Aorta (tissue), 5 donors: ENCODE measurements at regions not wholly inside any gene's neighbourhood (a gene's known extent, or its start where the extent isn't known, plus 50 kb on each side); places are given as distances from the start of the nearest gene placed in this dataset.
"Not testable (repeated sequence)": the region's sequence is repeated elsewhere in the genome, so short reads cannot be mapped to it uniquely, and the experiment has no call there.

ENCODE experiments used
- ATAC-seq: fragments of 200-7000 bp; cut with Tn5 transposase; one replicate; pipeline ENCODE4 v1.9.1; 2022; ENCODE audit warnings: moderate library complexity; ENCODE audit not compliant: low FRiP score
- DNase-seq, 2 donors: peaks; one replicate each; pipeline ENCODE4 v3.0.0-alpha.2; 2020
- H3K27ac ChIP-seq, 2 donors: one replicate each; pipeline ENCODE4 v1.5.1; 2013; ENCODE audit warnings: low read length in 2 of 2, mild to moderate bottlenecking in 2 of 2, moderate library complexity in 2 of 2, control low read depth in 1 of 2, inconsistent platforms in 1 of 2, low read depth in 1 of 2
- H3K27me3 ChIP-seq, 2 donors: one replicate each; pipeline ENCODE4 v1.6.1; 2013; ENCODE audit warnings: control low read depth in 1 of 2, low read length in 1 of 2, mild to moderate bottlenecking in 1 of 2, moderate library complexity in 1 of 2; ENCODE audit not compliant: insufficient read depth in 2 of 2, control insufficient read depth in 1 of 2
- H3K36me3 ChIP-seq, 2 donors: one replicate each; pipeline ENCODE4 v1.6.1; 2013; ENCODE audit warnings: control low read depth in 1 of 2, low read length in 1 of 2, mild to moderate bottlenecking in 1 of 2; ENCODE audit not compliant: insufficient read depth in 2 of 2, control insufficient read depth in 1 of 2
- H3K4me1 ChIP-seq, 2 donors: one replicate each; pipeline ENCODE4 v1.6.1; 2013; ENCODE audit warnings: low read length in 2 of 2, control low read depth in 1 of 2, mild to moderate bottlenecking in 1 of 2, moderate library complexity in 1 of 2; ENCODE audit not compliant: insufficient read depth in 2 of 2, control insufficient read depth in 1 of 2
- H3K4me3 ChIP-seq, 2 donors: one replicate each; pipeline ENCODE4 v1.5.1; 2013; ENCODE audit warnings: low read length in 2 of 2, control low read depth in 1 of 2, mild to moderate bottlenecking in 1 of 2
- H3K9me3 ChIP-seq: one replicate; pipeline ENCODE4 v1.6.1; 2013; ENCODE audit warnings: mild to moderate bottlenecking, low read length; ENCODE audit not compliant: control insufficient read depth
- WGBS, 2 donors: extraction: QIAGEN DNeasy Blood & Tissue Kit; methylation state at CpG; one replicate each; pipeline ENCODE4 v1.1.7; 2013; 5-methylcytosine and 5-hydroxymethylcytosine counted together
- intact Hi-C, 2 donors: fragments of 100-400 bp; cut with DNase I; formaldehyde crosslinking; loops; one replicate each; pipeline versions ENCODE4 v1.14.2 to v1.15.0; 2022
- donor health status: healthy with polysubstance abuse.
- donor health status: Bipolar disorder and iron deficiency.
- donor health status: DM: no; HTN: no; CAD: no.
- donor health status: DM: no; HTN: no; CAD: no.
- donor health status: DM: yes; HTN: yes; CAD: no.

GRCh38 chr5:13578311-13579039 lies 366.0 kb downstream of the DNAH5 start:
- intact Hi-C loops, H3K9me3 ChIP-seq, H3K27ac ChIP-seq, H3K27me3 ChIP-seq, H3K36me3 ChIP-seq, DNase-seq, ATAC-seq, H3K4me1 ChIP-seq, H3K4me3 ChIP-seq: not testable (repeated sequence)
- WGBS, 2 donors, result 72 to 77% methylated on average over 46 to 48 of the region's 48 CpGs

- intact Hi-C loops, result no loop called here
- 3 to 12% methylated on average over 2 of the region's 2 CpGs for WGBS, 2 donors
- no peaks in the 10 kb centered on the region for H3K27me3 ChIP-seq
- no peak for ATAC-seq
- DNase-seq, result no peak
- no peaks in the 10 kb centered on the region for H3K36me3 ChIP-seq
- no peaks in the 10 kb centered on the region for H3K4me1 ChIP-seq
- peaks cover 2% of the 10 kb centered on the region for H3K9me3 ChIP-seq
- no peak overlapping the region for H3K4me3 ChIP-seq
- no peak overlapping the region for H3K27ac ChIP-seq
Observed at GRCh38 chr5:13574574-13574973, 369.9 kb downstream of the DNAH5 start.

DNA sequence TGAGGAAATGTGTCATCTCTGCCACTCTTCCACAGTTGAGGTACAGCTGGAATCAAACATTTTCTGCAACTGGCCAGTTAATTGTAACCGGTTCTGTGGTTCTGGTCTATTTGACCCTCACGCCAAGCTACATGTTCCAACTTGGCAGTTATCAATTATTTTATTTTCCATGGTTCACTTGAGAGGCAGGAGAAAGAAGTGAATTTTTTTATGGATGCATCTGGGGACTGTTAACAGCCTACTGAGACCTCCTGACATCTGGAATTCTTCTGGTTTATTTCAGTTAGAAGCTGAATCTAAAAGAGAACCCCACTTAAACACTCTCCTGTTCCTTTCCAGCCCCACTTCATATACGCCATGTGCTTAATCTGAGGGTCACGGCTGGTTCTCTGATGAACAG lies 372.3 kb downstream of the DNAH5 start:
- Histone ChIP-seq H3K4me1 (no peaks in the 10 kb centered on the region), H3K36me3 (no peaks in the 10 kb centered on the region), H3K9me3 (peaks cover 2% of the 10 kb centered on the region), H3K27me3 (no peaks in the 10 kb centered on the region), H3K27ac (no peak overlapping the region), H3K4me3 (no peak overlapping the region)
- ATAC-seq (no peak), DNase-seq (no peak)
- intact Hi-C loops, result no loop called here
- 41 to 47% methylated on average over 4 of the region's 4 CpGs for WGBS, 2 donors

GRCh38 chr5:13569090-13569715 lies 375.3 kb downstream of the DNAH5 start:
- WGBS, 2 donors, result 83% methylated on average over 3 of the region's 3 CpGs
- intact Hi-C loops, result no loop called here
- H3K36me3 ChIP-seq, result no peaks in the 10 kb centered on the region
- H3K9me3 ChIP-seq, result peaks cover 2% of the 10 kb centered on the region
- no peaks in the 10 kb centered on the region for H3K27me3 ChIP-seq
- DNase-seq (no peak), ATAC-seq (no peak)
- no peaks in the 10 kb centered on the region for H3K4me1 ChIP-seq
- no peak overlapping the region for H3K4me3 ChIP-seq
- no peak overlapping the region for H3K27ac ChIP-seq

GRCh38 chr5:13567819-13568218 lies 376.7 kb downstream of the DNAH5 start:
- Histone ChIP-seq H3K27ac (no peak overlapping the region), H3K27me3 (no peaks in the 10 kb centered on the region), H3K4me1 (no peaks in the 10 kb centered on the region), H3K4me3 (no peak overlapping the region), H3K36me3 (no peaks in the 10 kb centered on the region), H3K9me3 (peaks cover 2% of the 10 kb centered on the region)
- intact Hi-C loops, result no loop called here
- DNase-seq (no peak), ATAC-seq (no peak)

DNA sequence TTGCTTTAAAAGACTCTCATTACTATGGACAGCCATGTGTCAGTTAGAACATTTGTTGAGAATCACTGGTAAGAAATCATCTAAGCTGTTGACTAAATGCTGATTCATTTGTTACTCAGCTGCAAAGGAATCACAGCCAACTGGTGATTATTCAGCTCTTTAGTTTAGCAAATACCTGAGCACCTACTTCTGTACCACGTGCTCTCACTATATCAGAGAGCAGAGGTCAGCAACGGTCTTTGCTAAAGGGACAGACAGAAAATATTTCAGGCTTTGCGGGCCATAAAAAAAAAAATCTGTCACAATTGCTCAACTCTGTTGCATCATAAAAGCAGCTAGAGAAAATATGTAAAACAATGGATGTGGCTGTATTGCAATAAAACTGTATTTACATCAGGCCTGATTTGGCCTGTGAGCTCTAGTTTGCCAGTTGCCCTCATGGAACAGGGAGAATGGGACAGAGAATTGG lies 377.6 kb downstream of the DNAH5 start:
- DNase-seq, result no peak

DNA sequence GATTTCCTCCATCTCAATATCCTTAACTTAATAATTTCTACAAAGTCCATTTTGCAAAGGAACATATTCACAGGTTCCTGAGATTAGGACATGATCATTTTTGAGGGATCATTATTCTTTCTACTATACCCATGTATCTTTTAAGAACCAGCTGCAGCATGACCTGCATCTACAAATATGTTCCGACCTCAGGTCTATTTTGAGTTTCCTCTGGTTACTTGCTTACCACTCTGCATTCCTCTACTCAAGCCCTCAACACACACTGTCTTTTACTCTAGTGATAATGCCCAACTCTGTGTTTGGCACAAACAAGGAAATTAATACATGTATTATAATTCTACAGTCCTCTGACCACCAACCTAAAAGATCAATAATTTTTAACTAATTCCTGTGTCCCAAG lies 386.1 kb downstream of the DNAH5 start:
- no peaks in the 10 kb centered on the region for H3K4me1 ChIP-seq
- H3K27ac ChIP-seq, result no peak overlapping the region
- ATAC-seq (no peak), DNase-seq (no peak)
- H3K4me3 ChIP-seq, result no peak overlapping the region
- peaks cover 2% of the 10 kb centered on the region for H3K9me3 ChIP-seq
- no peaks in the 10 kb centered on the region for H3K36me3 ChIP-seq
- intact Hi-C loops, result no loop called here
- WGBS, 2 donors, result 70 to 74% methylated on average over 1 of the region's 1 CpG
- no peaks in the 10 kb centered on the region for H3K27me3 ChIP-seq

More for the DNA sequence above, 377.6 kb downstream of the DNAH5 start:
- intact Hi-C loops, result no loop called here
- no peaks in the 10 kb centered on the region for H3K36me3 ChIP-seq
- H3K4me1 ChIP-seq, result no peaks in the 10 kb centered on the region
- no peak for ATAC-seq
- no peak overlapping the region for H3K4me3 ChIP-seq
- no peak overlapping the region for H3K27ac ChIP-seq
- H3K9me3 ChIP-seq, result peaks cover 2% of the 10 kb centered on the region
- 73 to 76% methylated on average over 3 of the region's 3 CpGs for WGBS, 2 donors
- no peaks in the 10 kb centered on the region for H3K27me3 ChIP-seq

- WGBS, 2 donors, result 8 to 13% methylated on average over 4 of the region's 4 CpGs
- Histone ChIP-seq H3K36me3 (no peaks in the 10 kb centered on the region), H3K4me3 (no peak overlapping the region), H3K9me3 (peaks cover 2% of the 10 kb centered on the region), H3K4me1 (no peaks in the 10 kb centered on the region), H3K27me3 (no peaks in the 10 kb centered on the region), H3K27ac (no peak overlapping the region)
- no peak for ATAC-seq
- intact Hi-C loops, result no loop called here
- no peak for DNase-seq
Observed at GRCh38 chr5:13553896-13554295, 390.6 kb downstream of the DNAH5 start.

DNA sequence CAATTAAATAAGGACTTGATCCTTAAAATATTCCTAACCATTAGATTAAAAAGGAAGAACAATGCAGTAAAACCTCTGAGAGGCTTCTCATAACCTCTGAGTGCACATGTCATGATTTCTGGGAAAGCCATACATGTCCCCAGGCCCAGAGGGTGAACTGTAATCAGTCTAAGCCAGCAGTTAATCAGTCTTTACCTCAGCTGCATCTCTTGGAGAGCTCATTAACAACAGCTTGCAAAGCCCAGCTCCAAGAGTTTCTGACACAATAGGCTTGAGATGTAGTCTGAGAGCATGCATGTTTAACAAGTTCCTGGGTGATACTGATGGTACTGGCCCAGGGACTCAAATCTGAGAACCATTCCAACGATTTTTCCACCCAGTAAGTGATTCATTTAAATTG lies 392.1 kb downstream of the DNAH5 start:
- Histone ChIP-seq H3K36me3 (no peaks in the 10 kb centered on the region), H3K27ac (no peak overlapping the region), H3K9me3 (peaks cover 2% of the 10 kb centered on the region), H3K4me1 (no peaks in the 10 kb centered on the region), H3K4me3 (no peak overlapping the region), H3K27me3 (no peaks in the 10 kb centered on the region)
- no peak for ATAC-seq
- intact Hi-C loops, result no loop called here
- no peak for DNase-seq
- 23 to 36% methylated on average over 1 of the region's 1 CpG for WGBS, 2 donors
